PC-9 (cell line): ENCODE measurements at regions not wholly inside any gene's neighbourhood (a gene's known extent, or its start where the extent isn't known, plus 50 kb on each side); places are given as distances from the start of the nearest gene placed in this dataset.

ENCODE experiments used
- CTCF ChIP-seq: fragments of 200-600 bp; sonication (generic); conservative IDR thresholded peaks from 2 replicates; pipeline ENCODE4 v1.6.1; 2017; ENCODE audit warnings: mixed run types, antibody characterized with exemption, mild to moderate bottlenecking, moderate library complexity
- EZH2 ChIP-seq: fragments of 200-600 bp; sonication (generic); IDR thresholded peaks from 2 replicates; pipeline ENCODE4 v1.8.0; 2017; ENCODE audit warnings: antibody characterized with exemption, low read depth

DNA sequence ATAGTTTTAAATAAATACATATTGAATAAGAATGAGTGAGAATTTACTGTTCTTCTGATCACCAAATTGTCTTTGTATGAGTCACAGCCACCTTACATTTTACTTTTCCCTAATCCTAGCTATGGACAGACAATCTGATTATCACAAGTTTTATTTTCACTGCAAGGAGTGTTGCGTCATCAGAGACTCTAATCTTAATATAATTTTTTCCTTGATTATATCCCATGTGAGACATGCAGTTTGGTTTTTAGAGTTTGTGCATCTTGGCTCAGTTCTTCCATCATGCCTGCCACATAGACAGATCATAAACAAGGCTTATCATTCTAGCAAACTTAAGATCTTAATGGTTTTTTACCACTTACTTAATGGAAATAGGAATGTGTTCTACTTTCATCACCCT is 478.5 kb upstream of the CDH18 start:
- TF ChIP-seq EZH2 = no peak
- TF ChIP-seq CTCF = no peak
